ENCODE measurements at regions not wholly inside any gene's neighbourhood (a gene's known extent, or its start where the extent isn't known, plus 50 kb on each side); places are given as distances from the start of the nearest gene placed in this dataset.
"Not testable (repeated sequence)": the region's sequence is repeated elsewhere in the genome, so short reads cannot be mapped to it uniquely, and the experiment has no call there.

DNA sequence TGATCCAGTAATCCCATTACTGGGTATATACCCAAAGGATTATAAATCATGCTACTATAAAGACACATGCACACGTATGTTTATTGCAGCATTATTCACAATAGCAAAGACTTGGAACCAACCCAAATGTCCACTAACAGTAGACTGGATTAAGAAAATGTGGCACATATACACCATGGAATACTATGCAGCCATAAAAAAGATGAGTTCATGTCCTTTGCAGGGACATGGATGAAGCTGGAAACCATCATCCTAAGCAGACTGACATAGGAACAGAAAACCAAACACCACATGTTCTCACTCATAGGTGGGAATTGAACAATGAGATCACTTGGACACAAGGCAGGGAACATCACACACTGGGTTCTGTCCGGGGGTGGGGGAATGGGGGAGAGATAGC lies 277.1 kb downstream of the COG6 start:
- not testable (repeated sequence) for TF ChIP-seq POLR2A, EP300 (IDR thresholded peaks at IDR 0.05)
- TF ChIP-seq, protein P1, sequence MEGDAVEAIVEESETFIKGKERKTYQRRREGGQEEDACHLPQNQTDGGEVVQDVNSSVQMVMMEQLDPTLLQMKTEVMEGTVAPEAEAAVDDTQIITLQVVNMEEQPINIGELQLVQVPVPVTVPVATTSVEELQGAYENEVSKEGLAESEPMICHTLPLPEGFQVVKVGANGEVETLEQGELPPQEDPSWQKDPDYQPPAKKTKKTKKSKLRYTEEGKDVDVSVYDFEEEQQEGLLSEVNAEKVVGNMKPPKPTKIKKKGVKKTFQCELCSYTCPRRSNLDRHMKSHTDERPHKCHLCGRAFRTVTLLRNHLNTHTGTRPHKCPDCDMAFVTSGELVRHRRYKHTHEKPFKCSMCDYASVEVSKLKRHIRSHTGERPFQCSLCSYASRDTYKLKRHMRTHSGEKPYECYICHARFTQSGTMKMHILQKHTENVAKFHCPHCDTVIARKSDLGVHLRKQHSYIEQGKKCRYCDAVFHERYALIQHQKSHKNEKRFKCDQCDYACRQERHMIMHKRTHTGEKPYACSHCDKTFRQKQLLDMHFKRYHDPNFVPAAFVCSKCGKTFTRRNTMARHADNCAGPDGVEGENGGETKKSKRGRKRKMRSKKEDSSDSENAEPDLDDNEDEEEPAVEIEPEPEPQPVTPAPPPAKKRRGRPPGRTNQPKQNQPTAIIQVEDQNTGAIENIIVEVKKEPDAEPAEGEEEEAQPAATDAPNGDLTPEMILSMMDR (IDR thresholded peaks at IDR 0.05): not testable (repeated sequence)
